Ureter (tissue), 1 donor: ENCODE measurements at regions not wholly inside any gene's neighbourhood (a gene's known extent, or its start where the extent isn't known, plus 50 kb on each side); places are given as distances from the start of the nearest gene placed in this dataset.

ENCODE experiments used
- DNase-seq: peaks from one replicate; pipeline ENCODE4 v3.0.0-alpha.2; 2020; ENCODE audit warnings: low spot score
- donor health status: DM: yes; HTN: yes; CAD: no.

DNA sequence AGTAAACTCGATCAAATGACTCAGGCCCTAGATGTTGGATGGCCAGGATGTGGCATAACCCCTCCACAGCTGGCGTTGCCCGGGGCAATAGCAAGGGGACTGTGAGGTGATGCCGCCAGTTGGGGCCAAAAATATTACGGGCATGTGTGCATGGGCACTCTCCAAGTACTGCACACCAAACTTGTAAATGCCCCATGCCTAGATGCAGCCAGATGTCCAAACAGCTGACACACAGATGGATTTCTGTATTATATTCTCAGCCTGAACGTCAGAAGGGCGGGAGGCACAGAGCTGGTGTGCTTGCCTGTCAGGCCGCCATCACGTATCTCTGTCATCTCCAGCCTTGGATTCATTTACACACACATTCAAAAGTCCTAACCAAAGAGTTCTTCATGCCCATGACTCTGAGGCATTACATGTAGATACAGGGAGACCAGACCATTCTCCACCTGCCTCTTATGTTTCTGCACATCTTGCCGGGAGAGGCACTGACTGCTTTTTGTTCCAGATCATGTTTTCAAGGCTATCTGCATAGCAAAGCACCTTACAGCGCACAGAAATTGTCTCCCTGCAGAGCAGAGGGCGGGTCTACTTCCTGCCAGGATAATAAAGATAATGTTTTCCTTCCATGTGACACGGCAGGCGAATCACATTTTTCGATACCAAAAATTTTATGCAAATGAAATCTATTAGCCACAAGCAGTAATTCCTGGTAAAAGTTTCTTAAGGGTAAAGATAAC lies 200.9 kb upstream of the ADAMTS16 start:
- no peak for DNase-seq

DNA sequence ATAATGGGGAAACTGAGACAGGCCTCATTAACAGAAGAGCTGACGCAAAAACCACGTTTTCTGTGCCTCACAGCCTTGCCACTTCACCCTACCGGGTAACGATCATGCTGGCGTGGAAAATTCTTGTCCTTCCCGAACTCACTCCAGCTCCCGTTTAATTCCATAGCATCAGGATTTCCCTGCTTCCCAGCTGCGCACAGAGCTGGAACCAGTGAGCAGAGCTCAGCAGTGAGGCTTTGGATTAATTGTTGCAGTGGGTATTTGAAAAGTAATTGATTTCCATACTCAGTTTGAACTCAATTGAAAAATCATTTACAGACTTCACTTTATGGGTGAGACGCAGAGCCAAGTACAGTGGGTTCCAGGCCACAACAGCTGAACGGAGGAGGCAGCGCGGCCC lies 199.0 kb upstream of the ADAMTS16 start:
- no peak for DNase-seq

DNA sequence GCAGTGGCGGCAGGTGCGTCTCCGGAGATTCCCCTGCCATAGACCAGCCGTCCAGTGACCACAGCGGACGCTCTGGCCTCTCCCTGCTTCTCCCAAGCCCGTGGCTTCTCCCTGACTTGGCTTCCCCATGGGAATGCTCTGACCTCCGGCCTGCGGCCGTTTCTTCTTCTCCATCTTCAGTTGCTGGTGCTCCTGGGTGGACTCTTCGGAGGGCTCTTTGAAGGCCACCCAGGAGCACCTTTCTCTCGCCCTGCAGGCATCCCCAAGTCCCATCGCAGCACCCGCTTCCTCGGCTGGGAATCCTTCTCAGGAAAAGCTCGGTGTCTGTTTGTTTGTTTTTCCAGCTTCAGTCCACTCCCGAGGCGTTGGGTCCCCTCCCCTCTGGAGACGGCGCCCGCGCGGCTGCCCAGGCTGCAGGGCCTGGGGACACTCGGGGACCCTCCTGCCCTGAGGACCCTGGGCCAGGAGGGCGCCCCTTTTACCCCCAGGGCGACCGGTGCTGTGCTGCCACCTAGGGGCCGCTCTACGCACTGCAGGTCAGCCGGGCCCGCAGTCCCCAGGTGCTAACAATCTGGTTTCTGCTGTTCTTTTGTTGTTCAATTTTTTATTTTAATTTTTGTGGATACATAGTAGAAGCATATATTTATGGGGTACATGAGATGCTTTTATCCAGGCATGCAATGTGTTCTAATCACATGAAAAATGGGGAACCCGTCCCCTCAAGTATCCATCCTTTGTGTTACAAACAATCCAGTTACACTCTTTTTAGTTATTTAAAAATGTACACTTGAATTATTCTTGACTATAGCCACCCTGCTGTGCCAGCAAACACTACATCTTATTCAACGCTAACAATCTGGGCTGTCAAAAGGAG lies 197.9 kb upstream of the ADAMTS16 start:
- DNase-seq = no peak

DNA sequence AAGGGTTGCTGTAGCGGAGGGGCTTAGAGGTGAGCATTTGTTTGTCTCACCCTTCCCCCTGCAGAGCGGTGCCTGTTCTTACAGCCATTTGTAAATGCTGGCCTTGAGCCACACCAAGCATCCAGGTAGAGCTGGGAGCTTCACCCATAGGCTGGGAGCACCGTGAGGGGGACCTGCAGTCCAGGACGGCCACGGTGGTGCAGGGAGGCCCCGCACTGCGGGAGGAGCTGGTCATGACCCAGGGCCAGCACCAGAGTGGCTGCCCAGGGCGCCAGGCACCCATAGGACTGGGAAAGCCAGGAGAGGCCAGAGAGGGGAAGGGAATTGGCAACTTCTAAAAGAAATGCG lies 197.3 kb upstream of the ADAMTS16 start:
- DNase-seq = no peak

DNA sequence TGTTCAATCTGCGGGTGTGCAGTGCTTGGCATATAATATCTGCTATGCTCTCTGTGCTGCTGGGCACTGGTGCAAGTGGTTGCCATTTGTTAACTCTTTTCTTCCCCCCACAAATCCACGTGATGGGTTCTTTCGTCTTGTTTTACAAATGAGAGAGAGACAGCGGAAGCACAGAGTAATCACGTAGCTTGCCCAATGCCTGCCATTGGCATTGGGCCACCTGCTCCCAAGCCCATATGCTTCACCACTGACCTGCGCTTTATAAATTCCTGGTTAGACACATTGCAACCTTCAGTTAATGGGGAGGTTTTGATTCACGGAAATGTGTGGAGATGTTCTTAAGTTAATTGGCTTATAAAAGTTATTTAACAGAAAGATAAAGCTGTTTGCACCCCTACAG lies 194.8 kb upstream of the ADAMTS16 start:
- no peak for DNase-seq

DNA sequence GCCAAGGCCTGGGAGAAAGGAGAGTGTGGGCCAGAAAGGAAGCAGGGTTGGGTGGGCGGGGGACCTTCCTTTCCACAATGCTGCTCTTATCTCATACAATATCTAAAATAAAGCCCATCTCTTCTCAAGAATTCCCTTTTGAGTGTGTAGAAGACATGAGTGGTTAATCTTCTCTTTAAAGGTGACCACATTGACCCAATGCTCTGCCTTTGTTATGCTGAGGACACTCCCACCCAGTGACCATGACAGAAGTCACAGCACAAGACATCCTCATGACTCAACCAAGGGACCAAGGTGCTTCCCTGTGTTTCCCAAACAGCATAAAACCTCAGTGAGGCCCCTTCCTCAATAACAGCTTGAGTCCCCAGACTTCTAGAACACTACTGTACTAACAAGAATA lies 193.0 kb upstream of the ADAMTS16 start:
- DNase-seq = no peak

DNA sequence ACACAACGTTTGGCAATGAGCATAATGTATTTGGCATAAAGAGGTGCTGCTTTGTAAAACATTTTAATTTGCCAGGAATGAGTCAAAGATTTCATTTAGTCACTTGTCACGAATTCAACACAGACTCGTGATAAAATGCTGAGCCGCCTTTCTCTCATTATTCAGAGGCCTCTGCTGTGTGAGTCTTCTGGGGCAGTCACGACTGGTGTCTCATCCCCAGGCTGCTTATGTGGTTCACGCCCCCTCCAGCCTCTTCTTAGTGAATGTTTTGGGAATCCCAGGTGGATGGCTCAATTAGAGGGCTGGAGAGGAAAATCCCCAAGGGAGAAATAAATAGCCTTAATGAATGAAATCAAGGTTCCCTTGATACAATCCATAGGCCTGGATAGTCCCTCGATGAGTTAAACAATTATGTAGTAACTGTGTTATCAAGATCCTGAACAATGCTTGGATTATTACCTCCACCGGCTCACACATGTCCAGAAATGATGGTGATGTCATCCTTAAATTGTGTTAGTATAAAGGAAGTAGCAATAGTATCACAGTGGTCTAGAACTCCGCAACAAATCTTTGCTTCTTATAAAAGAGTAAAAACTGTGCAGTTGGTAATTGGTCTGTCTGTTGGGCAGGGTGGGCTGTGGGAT lies 192.1 kb upstream of the ADAMTS16 start:
- no peak for DNase-seq

DNA sequence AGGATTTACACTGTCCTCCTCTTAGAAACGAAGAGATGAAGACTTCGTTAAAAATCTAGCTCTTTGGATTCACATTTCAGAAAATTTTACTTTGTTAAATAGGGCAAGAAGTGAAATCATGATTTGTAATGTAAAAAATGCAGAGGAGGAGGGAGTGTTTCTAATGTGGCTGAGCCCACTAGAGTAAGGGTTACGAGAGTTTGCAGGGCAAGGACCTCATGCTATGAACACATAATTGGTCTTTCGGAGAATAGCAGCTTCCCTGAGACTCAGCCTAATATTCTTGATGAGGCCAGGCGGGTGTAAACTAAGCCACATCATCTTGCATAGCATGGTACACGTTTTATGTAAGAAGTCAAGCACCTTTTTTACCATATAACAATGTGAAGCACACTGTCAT lies 191.0 kb upstream of the ADAMTS16 start:
- no peak for DNase-seq

DNA sequence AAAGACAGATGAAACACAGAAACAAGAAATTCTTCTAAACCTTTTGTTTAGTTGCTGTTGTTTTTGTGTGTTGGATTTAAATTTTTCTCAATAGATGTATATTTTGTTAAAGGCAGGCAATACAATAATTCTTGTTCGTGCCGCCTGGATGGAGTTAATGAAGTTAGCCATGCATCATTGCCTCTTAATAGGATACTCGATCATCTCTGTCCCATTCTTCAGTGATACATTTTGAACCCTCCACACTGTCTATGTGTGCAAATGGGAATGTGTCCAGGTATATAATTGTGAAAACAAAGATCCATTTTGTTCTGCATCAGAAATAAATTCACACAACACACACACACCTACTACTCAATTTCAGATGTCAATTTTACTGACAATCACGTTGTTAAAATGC lies 186.6 kb upstream of the ADAMTS16 start:
- no peak for DNase-seq

DNA sequence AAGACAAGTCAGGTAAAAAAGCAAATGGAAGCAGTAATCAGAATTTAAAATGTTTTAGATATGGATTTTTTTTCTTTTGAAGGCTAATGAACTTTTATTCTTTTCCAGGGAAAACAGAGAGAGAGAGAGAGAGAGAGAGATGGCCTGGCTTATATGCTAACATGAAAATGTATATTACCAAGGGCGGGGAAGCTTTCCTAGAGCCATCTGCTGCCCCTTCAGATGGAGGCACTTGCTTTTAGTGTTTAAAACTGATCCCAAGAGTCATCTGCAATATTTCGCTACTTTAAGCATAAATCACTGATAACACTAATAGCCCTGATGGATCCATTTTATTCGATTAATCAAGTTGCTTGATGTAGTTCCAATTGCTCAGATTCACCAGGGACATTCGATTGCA lies 186.1 kb upstream of the ADAMTS16 start:
- no peak for DNase-seq

DNA sequence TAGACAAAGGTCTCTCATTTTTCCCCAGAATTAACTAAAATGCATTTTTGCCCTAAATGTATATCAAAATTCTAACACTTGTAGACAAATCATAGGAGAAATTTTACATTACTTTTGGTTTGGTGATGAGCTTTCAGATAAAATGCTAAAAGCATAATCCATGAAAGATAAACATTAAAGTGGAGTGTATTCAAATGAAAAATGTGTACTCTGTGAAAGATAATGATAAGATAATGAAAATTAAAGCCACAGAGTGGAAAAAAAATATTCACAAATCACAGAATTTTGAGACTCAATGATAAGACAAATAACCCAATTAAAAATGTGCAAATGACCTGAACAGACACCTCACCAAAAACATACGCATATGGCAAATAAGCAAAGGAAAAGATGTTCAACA lies 176.9 kb upstream of the ADAMTS16 start:
- no peak for DNase-seq

DNA sequence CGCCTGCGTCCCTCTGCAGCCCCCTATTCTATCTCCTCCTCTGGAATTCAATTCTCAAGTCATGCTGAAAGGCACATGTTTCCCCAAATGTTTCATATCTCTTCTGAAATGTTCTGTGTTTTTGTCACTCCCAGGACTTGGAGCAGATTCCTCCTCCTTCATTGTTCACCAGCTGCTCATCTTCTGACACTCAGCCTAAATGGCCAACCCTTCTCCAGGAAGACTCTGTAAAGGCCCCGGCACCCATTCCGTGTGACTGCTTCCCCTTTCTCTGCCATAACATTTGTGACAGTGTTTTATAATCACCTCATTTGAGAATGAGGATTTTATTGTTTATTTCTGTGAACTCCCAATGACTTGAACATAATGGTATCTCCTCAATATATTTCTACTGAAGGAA lies 170.8 kb upstream of the ADAMTS16 start:
- no peak for DNase-seq

DNA sequence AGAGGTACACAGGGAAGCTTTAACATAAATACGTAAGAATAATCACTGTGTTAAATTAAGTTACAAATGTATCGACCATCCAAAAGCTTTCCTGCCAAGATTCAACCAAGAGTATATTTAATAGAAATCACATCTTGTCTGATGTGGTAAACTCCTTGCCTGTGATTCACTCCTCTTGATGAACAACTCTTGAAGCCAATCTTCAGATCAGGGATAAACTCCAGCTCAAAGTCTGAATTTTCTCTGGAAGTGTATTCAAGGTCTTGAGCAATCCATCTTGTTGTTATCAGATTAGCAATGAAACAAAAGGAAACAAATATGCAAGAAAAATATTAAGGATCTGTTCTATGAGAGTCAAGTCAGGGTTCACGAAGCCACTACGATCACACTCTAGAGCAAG lies 170.0 kb upstream of the ADAMTS16 start:
- DNase-seq = no peak

DNA sequence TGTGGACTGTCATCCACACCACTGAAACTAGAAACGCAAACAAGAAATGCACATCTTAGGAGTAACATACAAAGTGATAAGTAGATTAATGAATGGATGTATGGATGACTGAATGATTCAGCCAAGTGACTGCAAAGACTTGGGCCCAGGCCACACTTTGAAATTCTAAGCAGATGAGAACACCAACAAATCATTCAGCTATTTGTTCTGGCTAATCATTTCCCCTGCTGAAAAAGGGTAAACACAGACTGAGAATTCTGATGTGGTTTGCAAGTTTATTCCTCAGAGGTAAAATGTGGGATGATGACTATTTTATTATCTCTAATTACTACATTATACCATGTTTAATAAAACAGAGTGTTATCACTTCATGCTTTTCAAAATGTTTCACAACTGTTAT lies 163.2 kb upstream of the ADAMTS16 start:
- no peak for DNase-seq

DNA sequence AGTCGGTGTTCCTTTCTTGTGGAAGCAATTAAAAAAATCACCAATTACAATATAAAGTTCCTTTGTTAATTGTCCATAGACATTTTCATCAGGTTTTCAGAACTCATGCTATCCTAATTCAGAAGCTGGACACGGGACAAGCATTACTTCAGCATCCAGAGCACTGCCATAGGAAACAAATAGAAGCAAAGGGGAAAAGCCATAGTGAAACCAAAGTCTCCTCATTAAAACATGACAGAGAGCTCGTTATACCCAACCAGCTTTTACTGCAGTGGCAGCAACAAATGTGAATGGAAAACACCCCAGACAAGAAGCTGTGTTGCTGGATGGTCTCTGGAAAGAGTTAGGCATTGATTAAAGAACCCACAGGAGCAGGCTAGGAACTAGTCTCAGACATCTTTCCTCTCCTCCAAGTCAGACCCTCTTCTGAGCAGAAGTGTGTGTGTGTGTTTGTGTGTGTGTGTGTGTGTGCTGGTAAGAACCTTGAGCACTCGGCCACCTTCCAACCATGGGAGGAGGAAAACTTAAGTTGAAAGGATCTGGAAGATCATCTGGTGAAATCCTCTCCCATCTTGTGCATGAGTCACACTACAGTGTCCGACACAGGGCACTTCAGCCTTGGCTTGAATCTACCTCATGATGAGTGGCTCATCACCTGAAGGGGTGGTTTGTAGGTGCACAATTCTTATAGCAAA lies 162.6 kb upstream of the ADAMTS16 start:
- no peak for DNase-seq

DNA sequence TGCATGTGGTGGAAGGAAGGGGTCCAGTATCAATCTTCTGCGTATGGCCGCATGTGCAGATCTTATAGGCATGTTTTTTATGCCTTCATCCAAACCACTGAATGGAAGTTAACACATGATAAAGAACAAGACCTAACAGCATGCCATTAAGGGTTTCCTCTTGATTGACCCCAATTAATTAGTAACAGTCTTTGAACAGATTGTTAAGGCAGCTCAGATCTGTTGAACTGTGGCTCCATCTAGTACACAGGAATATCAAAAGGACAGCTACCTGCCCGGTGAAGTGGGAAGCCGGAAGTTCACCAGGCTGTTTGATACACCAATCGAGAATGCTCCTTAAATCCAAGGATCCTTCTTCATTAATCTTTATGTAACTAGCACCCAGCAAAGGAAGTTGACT lies 159.9 kb upstream of the ADAMTS16 start:
- no peak for DNase-seq

DNA sequence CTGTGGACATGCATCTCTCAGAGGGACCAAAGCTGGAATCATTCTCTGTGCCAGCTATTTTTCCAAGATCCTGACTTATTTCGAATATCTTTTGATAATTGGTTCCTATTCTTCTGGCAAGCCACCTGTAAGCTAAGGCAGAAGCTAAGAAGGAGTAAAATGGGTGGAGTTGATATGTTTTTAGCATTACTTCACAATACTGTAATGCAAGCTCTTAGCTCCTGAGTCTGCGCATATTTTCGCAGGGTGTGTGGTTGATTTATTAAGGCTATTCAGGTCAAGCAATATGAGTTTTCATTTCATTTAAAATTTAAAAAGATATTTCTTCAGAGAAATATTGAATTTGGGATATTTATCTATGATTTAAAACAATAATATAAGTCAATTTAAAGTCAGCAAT lies 158.5 kb upstream of the ADAMTS16 start:
- no peak for DNase-seq

DNA sequence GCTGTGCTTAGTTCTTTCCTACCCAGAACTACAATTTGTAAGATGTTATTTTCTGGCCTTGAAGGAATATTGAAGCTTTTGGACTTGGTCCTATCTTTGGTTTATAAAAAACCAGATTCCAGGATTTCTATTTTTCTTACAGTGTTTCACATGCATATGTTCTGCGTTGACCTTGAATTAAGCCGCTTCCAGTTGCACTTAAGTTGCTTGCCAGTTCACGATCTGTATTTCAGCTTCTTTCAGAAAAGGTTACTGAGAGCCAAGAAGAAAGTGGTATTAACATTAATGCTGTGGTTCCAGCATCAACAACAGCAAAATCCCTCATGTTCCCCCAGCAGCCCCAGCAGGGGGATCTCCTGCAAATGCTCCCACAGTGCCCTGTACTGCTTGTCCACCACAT lies 156.4 kb upstream of the ADAMTS16 start:
- DNase-seq = no peak

DNA sequence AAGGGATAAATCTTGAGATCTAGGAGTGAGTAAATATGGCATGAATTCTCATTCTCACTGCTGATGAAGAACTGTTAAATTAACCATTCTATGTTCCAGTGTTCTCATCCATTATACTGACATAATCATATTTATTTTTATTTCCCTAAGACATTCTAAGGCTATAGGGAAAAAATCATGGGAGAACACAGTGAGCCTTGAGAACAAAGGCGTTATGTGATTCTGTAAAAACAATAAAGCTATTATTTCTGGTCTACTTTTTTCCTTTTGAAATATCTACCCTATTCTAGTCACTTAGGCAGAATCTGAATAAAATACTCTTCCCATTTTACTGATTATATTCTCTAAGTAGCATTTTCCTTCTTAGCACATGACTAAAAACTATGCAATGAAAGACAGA lies 155.7 kb upstream of the ADAMTS16 start:
- no peak for DNase-seq

DNA sequence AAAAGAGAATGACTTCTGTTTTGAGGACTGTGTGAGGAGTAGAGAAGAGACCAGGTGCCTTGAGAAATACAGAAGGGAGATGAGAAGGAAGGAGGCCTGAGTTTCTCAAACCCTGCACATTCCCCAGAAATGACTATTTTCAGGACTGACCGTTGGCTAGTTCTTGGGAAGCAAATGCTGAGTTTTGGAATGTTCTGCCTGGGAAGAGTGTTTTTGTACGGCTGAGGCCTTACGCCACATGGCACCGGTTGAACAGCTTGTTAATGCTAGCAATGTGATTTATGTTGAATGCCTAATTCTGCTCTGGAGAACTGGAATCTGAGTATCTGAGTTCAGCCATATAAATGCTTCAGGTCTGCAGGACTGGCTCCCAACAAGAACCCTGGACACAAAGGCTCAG lies 152.7 kb upstream of the ADAMTS16 start:
- no peak for DNase-seq

DNA sequence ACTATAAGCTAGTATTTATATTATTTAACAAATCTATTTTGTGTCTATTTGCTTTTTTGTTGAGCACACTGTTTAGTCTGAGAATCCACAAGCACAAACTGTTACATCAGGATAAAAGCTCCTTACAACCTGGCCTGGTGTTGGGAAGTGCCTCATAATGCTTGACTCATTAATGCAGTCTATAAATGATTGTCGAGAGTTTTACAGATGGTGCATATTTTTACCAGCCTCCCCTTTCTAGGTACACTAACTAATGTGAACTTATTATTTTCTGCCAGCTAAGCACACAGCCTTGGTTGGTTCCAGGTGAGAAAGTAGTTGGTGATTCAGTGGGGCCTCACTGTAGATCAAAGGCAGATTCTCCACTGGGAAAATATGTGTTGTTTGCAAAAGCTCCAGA lies 151.0 kb upstream of the ADAMTS16 start:
- no peak for DNase-seq

DNA sequence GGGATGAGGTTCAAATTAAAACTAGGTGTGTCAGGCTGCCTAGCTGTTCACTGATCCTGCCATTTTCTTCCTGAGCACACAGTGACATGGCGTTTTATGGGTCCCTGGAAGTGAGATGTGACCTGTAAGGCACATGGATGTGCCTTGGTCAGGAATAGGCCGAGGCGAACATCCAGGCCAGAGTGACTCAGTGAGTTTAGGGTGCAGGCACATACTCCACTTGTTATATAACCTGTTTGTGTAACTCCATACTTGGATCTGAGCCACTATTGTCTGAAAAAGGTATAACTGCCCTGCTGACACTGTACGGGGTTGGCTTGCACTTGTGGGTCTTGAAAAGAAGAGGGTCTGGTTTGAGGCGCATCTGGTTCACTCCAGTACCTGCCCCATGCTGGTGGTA lies 150.1 kb upstream of the ADAMTS16 start:
- no peak for DNase-seq
